SK-N-SH treated with all-trans-retinoic acid at 6 μM for 48 hours (cell line): ENCODE measurements at regions not wholly inside any gene's neighbourhood (a gene's known extent, or its start where the extent isn't known, plus 50 kb on each side); places are given as distances from the start of the nearest gene placed in this dataset.

Experiments
- BACH2 ChIP-seq: fragments of 250-450 bp; sonication (Bioruptor Pico); IDR thresholded peaks from 2 replicates; pipeline ENCODE4 v1.9.0; 2021; ENCODE audit warnings: mild to moderate bottlenecking, borderline replicate concordance
- ESRRG ChIP-seq: fragments of 250-450 bp; sonication (Bioruptor Pico); IDR thresholded peaks from 2 replicates; pipeline ENCODE4 v1.6.1; 2021; ENCODE audit warnings: mild to moderate bottlenecking
- GLIS3 ChIP-seq: fragments of 250-450 bp; sonication (Bioruptor Pico); IDR thresholded peaks from 2 replicates; pipeline ENCODE4 v1.5.0; 2020; ENCODE audit warnings: mild to moderate bottlenecking, moderate library complexity
- ISL1 ChIP-seq: fragments of 250-450 bp; sonication (Bioruptor Pico); IDR thresholded peaks from 2 replicates; pipeline ENCODE4 v2.1.2; 2022; ENCODE audit warnings: mild to moderate bottlenecking, moderate library complexity
- PPARA ChIP-seq: fragments of 250-450 bp; sonication (Bioruptor Pico); IDR thresholded peaks from 2 replicates; pipeline ENCODE4 v1.5.0; 2020; ENCODE audit warnings: mild to moderate bottlenecking, borderline replicate concordance
- SNAI2 ChIP-seq: fragments of 250-450 bp; sonication (Bioruptor Pico); IDR thresholded peaks from 2 replicates; pipeline ENCODE4 v1.5.0; 2020; ENCODE audit warnings: mild to moderate bottlenecking, moderate library complexity
- TCF4 ChIP-seq: fragments of 250-450 bp; sonication (Bioruptor Pico); IDR thresholded peaks from 2 replicates; pipeline ENCODE4 v1.8.0; 2021; ENCODE audit warnings: mild to moderate bottlenecking, moderate library complexity, borderline replicate concordance
- TOX ChIP-seq: fragments of 250-450 bp; sonication (Bioruptor Pico); IDR thresholded peaks from 2 replicates; pipeline ENCODE4 v1.8.0; 2021; ENCODE audit warnings: mild to moderate bottlenecking, moderate library complexity, borderline replicate concordance
- ZFP3 ChIP-seq: fragments of 250-450 bp; sonication (Bioruptor Pico); IDR thresholded peaks from 2 replicates; pipeline ENCODE4 v1.5.0; 2020; ENCODE audit warnings: mild to moderate bottlenecking, moderate library complexity
- ZFP30 ChIP-seq: fragments of 450-650 bp; formaldehyde crosslinking; IDR thresholded peaks from 2 replicates; pipeline ENCODE4 v1.5.0; 2022; ENCODE audit warnings: mild to moderate bottlenecking, moderate library complexity
- TF ChIP-seq, protein P1 (sequence below): fragments of 250-450 bp; sonication (Bioruptor Pico); IDR thresholded peaks from 2 replicates; pipeline ENCODE4 v1.5.1; 2021; ENCODE audit warnings: mild to moderate bottlenecking, moderate library complexity
- TF ChIP-seq, protein P2 (sequence below): fragments of 250-450 bp; sonication (Bioruptor Pico); IDR thresholded peaks from 2 replicates; pipeline ENCODE4 v1.8.0; 2021; ENCODE audit warnings: low read depth, mild to moderate bottlenecking, moderate library complexity, borderline replicate concordance

DNA sequence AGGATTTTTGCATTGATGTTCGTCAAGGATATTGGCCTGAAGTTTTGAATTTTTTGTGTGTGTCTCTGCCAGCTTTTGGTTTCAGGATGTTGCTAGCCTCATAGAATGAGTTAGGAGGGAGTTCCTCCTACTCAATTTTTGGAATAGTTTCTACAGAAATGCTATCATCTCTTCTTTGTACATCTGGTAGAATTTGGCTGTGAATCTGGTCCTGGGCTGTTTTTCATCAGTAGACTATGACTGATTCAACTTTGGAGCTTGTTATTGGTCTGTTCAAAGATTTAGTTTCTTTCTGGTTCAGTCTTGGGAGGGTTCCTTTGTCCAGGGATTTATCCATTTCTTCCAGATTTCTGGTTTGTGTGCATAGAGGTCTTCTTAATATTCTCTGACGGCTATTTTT, 166.7 kb downstream of the ST6GAL2 start:
- no peak for TF ChIP-seq TCF4 (CRISPR knock-in tag)
- TF ChIP-seq BACH2 = no peak
- no peak for TF ChIP-seq SNAI2 (CRISPR knock-in tag)
- no peak for TF ChIP-seq TOX (CRISPR knock-in tag)
- no peak for TF ChIP-seq GLIS3 (CRISPR knock-in tag)
- TF ChIP-seq, protein P1, sequence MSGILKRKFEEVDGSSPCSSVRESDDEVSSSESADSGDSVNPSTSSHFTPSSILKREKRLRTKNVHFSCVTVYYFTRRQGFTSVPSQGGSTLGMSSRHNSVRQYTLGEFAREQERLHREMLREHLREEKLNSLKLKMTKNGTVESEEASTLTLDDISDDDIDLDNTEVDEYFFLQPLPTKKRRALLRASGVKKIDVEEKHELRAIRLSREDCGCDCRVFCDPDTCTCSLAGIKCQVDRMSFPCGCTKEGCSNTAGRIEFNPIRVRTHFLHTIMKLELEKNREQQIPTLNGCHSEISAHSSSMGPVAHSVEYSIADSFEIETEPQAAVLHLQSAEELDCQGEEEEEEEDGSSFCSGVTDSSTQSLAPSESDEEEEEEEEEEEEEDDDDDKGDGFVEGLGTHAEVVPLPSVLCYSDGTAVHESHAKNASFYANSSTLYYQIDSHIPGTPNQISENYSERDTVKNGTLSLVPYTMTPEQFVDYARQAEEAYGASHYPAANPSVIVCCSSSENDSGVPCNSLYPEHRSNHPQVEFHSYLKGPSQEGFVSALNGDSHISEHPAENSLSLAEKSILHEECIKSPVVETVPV = no peak
- TF ChIP-seq, protein P2, sequence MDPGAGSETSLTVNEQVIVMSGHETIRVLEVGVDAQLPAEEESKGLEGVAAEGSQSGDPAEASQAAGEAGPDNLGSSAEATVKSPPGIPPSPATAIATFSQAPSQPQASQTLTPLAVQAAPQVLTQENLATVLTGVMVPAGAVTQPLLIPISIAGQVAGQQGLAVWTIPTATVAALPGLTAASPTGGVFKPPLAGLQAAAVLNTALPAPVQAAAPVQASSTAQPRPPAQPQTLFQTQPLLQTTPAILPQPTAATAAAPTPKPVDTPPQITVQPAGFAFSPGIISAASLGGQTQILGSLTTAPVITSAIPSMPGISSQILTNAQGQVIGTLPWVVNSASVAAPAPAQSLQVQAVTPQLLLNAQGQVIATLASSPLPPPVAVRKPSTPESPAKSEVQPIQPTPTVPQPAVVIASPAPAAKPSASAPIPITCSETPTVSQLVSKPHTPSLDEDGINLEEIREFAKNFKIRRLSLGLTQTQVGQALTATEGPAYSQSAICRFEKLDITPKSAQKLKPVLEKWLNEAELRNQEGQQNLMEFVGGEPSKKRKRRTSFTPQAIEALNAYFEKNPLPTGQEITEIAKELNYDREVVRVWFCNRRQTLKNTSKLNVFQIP = no peak
- TF ChIP-seq ESRRG (CRISPR knock-in tag) = no peak
- TF ChIP-seq ISL1 = no peak
- no peak for TF ChIP-seq ZFP3 (CRISPR knock-in tag)
- TF ChIP-seq PPARA (CRISPR knock-in tag) = no peak
- no peak for TF ChIP-seq ZFP30
